ENCODE measurements at regions not wholly inside any gene's neighbourhood (a gene's known extent, or its start where the extent isn't known, plus 50 kb on each side); places are given as distances from the start of the nearest gene placed in this dataset.

DNA sequence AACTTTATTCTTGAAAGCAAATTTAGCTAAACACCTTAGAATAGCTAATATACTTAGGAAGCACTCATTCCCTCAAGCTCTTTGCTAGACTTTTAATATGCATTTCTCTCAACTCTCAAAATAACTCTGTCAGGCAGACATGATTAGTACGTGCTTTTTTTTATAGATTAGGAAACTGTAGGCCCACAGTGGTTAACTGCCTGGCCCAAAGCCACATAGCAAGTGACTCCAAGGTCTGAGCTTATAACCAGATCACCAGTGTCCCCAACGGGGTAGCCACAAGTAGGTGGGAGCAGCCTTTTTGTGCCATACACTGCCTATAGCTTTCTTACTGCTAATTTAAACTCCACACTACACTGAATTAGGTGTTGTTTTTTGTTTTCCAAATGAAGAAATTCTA lies 576.8 kb downstream of the METTL4 start:
- no peaks in the 10 kb centered on the region for H3K4me1 ChIP-seq (ENCODE audit: insufficient read depth, low read length)
- no peaks in the 10 kb centered on the region for H3K9me3 ChIP-seq (ENCODE audit: insufficient read depth, low read depth, low read length)
- H3K27me3 ChIP-seq (ENCODE audit: insufficient read depth, low read length) = no peaks in the 10 kb centered on the region
- H3K79me2 ChIP-seq (ENCODE audit: insufficient read depth, low read length) = no peaks in the 10 kb centered on the region
- no peaks in the 10 kb centered on the region for H4K20me1 ChIP-seq (ENCODE audit: insufficient read depth, low read length)
- H3K36me3 Mint-ChIP-seq (ENCODE audit: low read depth, unreplicated experiment) = no peaks in the 10 kb centered on the region
- no peak overlapping the region for H3K27ac ChIP-seq (ENCODE audit: low read depth, low read length)
- no peaks in the 10 kb centered on the region for H3K9me3 Mint-ChIP-seq (ENCODE audit: unreplicated experiment)
- no peak overlapping the region for H3K4me2 ChIP-seq (ENCODE audit: low read length)
- no peak overlapping the region for H3K9ac ChIP-seq (ENCODE audit: low read length)
- no peaks in the 10 kb centered on the region for H3K36me3 ChIP-seq (ENCODE audit: insufficient read depth, low read length)
- no peak overlapping the region for H3K4me3 Mint-ChIP-seq (ENCODE audit: unreplicated experiment)
- H3K4me1 Mint-ChIP-seq (ENCODE audit: low read depth, unreplicated experiment) = no peaks in the 10 kb centered on the region
- TF ChIP-seq, protein P1, sequence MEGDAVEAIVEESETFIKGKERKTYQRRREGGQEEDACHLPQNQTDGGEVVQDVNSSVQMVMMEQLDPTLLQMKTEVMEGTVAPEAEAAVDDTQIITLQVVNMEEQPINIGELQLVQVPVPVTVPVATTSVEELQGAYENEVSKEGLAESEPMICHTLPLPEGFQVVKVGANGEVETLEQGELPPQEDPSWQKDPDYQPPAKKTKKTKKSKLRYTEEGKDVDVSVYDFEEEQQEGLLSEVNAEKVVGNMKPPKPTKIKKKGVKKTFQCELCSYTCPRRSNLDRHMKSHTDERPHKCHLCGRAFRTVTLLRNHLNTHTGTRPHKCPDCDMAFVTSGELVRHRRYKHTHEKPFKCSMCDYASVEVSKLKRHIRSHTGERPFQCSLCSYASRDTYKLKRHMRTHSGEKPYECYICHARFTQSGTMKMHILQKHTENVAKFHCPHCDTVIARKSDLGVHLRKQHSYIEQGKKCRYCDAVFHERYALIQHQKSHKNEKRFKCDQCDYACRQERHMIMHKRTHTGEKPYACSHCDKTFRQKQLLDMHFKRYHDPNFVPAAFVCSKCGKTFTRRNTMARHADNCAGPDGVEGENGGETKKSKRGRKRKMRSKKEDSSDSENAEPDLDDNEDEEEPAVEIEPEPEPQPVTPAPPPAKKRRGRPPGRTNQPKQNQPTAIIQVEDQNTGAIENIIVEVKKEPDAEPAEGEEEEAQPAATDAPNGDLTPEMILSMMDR (IDR thresholded peaks at IDR 0.05; ENCODE audit: insufficient read depth, low read depth, low read length) = no peak
- TF ChIP-seq EZH2 (IDR thresholded peaks at IDR 0.05; ENCODE audit: insufficient read depth, low read length) = no peak
- DNase-seq (ENCODE audit: low read depth) = no peak
- FAIRE-seq = no peak
- H2AFZ ChIP-seq (ENCODE audit: low read depth, low read length) = no peak overlapping the region
- H3K27ac Mint-ChIP-seq (ENCODE audit: unreplicated experiment) = no peak overlapping the region
- H3K27me3 Mint-ChIP-seq (ENCODE audit: low read depth, unreplicated experiment) = peaks cover 3% of the 10 kb centered on the region
- H3K4me3 ChIP-seq (ENCODE audit: insufficient read depth, low read depth, low read length) = no peak overlapping the region

DNA sequence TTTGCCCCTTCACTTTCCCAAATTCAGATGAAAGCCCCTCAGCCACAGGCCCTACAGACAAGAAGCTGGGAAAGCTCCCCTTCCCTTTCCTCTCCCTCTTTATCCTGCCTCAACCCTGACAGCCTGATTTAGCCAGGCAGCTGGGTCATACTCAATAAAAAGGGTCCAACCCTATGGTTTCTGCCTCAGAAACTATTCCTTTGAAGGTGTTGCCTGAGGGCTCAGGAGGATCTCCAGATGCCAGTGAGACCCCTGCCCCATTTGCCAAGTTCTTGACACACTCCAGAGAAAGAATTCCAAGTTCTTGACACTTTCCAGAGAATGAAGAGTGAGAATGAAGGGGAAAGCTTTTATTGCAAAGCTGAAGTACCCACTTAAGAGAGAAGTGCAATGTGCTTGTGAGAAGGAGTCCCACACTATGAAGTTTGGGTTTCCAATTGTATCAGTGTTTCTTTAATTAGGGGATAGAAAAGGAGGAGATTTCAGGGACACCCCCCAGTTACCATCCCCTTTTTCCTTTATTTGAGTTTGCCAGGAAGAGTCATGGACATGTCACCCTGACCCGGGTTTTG lies 576.2 kb downstream of the METTL4 start:
- H3K27ac ChIP-seq (ENCODE audit: low read depth, low read length) = no peak overlapping the region
- Mint-ChIP-seq H3K4me1 (ENCODE audit: low read depth, unreplicated experiment) (no peaks in the 10 kb centered on the region), H3K9me3 (ENCODE audit: unreplicated experiment) (no peaks in the 10 kb centered on the region), H3K27ac (ENCODE audit: unreplicated experiment) (no peak overlapping the region), H3K27me3 (ENCODE audit: low read depth, unreplicated experiment) (peaks cover 3% of the 10 kb centered on the region), H3K36me3 (ENCODE audit: low read depth, unreplicated experiment) (no peaks in the 10 kb centered on the region), H3K4me3 (ENCODE audit: unreplicated experiment) (no peak overlapping the region)
- DNase-seq (ENCODE audit: low read depth) (no peak), FAIRE-seq (no peak)
- no peaks in the 10 kb centered on the region for H3K4me1 ChIP-seq (ENCODE audit: insufficient read depth, low read length)
- H3K36me3 ChIP-seq (ENCODE audit: insufficient read depth, low read length) = no peaks in the 10 kb centered on the region
- no peaks in the 10 kb centered on the region for H4K20me1 ChIP-seq (ENCODE audit: insufficient read depth, low read length)
- TF ChIP-seq, protein P1 (IDR thresholded peaks at IDR 0.05; ENCODE audit: insufficient read depth, low read depth, low read length) = no peak
- H3K9me3 ChIP-seq (ENCODE audit: insufficient read depth, low read depth, low read length) = no peaks in the 10 kb centered on the region
- no peaks in the 10 kb centered on the region for H3K79me2 ChIP-seq (ENCODE audit: insufficient read depth, low read length)
- H3K4me3 ChIP-seq (ENCODE audit: insufficient read depth, low read depth, low read length) = no peak overlapping the region
- no peak overlapping the region for H2AFZ ChIP-seq (ENCODE audit: low read depth, low read length)
- H3K9ac ChIP-seq (ENCODE audit: low read length) = no peak overlapping the region
- no peaks in the 10 kb centered on the region for H3K27me3 ChIP-seq (ENCODE audit: insufficient read depth, low read length)
- H3K4me2 ChIP-seq (ENCODE audit: low read length) = no peak overlapping the region

DNA sequence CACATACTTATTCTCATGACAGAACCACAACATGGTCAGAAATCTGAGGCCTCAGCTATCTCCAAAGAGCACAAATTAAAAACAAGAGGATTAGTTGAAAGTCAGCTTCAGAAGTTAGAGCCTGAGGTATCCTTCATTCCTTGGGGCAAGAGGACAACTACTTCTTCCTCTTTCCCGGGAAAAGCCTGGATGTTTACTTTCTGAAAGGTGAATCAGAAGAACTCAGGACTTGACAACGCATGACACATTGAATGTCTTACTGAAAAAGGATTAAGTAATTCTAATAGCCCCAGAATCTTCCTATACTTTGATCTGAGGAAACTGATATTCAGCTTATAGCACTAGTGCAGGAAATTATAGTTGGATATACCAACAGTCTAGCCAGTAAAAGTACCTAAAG lies 573.2 kb downstream of the METTL4 start:
- Histone ChIP-seq H3K9ac (ENCODE audit: low read length) (no peak overlapping the region), H3K79me2 (ENCODE audit: insufficient read depth, low read length) (no peaks in the 10 kb centered on the region), H2AFZ (ENCODE audit: low read depth, low read length) (no peak overlapping the region), H4K20me1 (ENCODE audit: insufficient read depth, low read length) (no peaks in the 10 kb centered on the region), H3K36me3 (ENCODE audit: insufficient read depth, low read length) (no peaks in the 10 kb centered on the region), H3K4me3 (ENCODE audit: insufficient read depth, low read depth, low read length) (no peak overlapping the region), H3K4me1 (ENCODE audit: insufficient read depth, low read length) (no peaks in the 10 kb centered on the region), H3K9me3 (ENCODE audit: insufficient read depth, low read depth, low read length) (no peaks in the 10 kb centered on the region), H3K27ac (ENCODE audit: low read depth, low read length) (no peak overlapping the region), H3K4me2 (ENCODE audit: low read length) (no peak overlapping the region), H3K27me3 (ENCODE audit: insufficient read depth, low read length) (no peaks in the 10 kb centered on the region)
- no peak overlapping the region for H3K4me3 Mint-ChIP-seq (ENCODE audit: unreplicated experiment)
- H3K27me3 Mint-ChIP-seq (ENCODE audit: low read depth, unreplicated experiment) = peaks cover 3% of the 10 kb centered on the region
- FAIRE-seq (no peak), DNase-seq (ENCODE audit: low read depth) (no peak)
- H3K27ac Mint-ChIP-seq (ENCODE audit: unreplicated experiment) = no peak overlapping the region
- TF ChIP-seq, protein P1 (IDR thresholded peaks at IDR 0.05; ENCODE audit: insufficient read depth, low read depth, low read length) = no peak
- no peak for TF ChIP-seq EZH2 (IDR thresholded peaks at IDR 0.05; ENCODE audit: insufficient read depth, low read length)
- no peaks in the 10 kb centered on the region for H3K36me3 Mint-ChIP-seq (ENCODE audit: low read depth, unreplicated experiment)
- peaks cover 1% of the 10 kb centered on the region for H3K4me1 Mint-ChIP-seq (ENCODE audit: low read depth, unreplicated experiment)
- no peaks in the 10 kb centered on the region for H3K9me3 Mint-ChIP-seq (ENCODE audit: unreplicated experiment)

All from astrocyte (in vitro differentiated cells and primary cell).